Loucy (cell line): ENCODE measurements at regions not wholly inside any gene's neighbourhood (a gene's known extent, or its start where the extent isn't known, plus 50 kb on each side); places are given as distances from the start of the nearest gene placed in this dataset.

ENCODE experiments used
- EZH2phosphoT487 ChIP-seq: fragments of 200-600 bp; IDR thresholded peaks from 2 replicates; pipeline ENCODE4 v1.6.1; 2018; ENCODE audit warnings: antibody characterized with exemption, mild to moderate bottlenecking, moderate library complexity, borderline replicate concordance
- TF ChIP-seq, protein P1 (sequence below): fragments of 200-600 bp; sonication (generic); conservative IDR thresholded peaks from 2 replicates; pipeline ENCODE4 v1.5.1; 2014; ENCODE audit warnings: mild to moderate bottlenecking, antibody characterized with exemption, low read length

DNA sequence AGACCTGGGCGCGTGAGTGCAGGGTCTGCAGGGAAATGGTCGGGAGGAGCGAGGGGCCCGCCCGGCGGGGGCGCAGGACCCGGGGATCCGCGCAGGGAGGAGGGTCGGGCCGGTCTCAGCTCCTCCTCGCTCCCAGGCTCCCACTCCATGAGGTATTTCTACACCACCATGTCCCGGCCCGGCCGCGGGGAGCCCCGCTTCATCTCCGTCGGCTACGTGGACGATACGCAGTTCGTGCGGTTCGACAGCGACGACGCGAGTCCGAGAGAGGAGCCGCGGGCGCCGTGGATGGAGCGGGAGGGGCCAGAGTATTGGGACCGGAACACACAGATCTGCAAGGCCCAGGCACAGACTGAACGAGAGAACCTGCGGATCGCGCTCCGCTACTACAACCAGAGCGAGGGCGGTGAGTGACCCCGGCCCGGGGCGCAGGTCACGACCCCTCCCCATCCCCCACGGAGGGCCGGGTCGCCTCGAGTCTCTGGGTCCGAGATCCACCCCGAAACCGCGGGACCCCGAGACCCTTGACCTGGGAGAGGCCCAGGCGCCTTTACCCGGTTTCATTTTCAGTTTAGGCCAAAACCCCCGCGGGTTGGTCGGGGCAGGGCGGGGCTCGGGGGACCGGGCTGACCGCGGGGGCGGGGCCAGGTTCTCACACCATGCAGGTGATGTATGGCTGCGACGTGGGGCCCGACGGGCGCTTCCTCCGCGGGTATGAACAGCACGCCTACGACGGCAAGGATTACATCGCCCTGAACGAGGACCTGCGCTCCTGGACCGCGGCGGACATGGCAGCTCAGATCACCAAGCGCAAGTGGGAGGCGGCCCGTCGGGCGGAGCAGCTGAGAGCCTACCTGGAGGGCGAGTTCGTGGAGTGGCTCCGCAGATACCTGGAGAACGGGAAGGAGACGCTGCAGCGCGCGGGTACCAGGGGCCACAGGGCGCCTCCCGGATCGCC, 54.2 kb upstream of the HLA-A start:
- TF ChIP-seq EZH2phosphoT487: no peak
- TF ChIP-seq, protein P1, sequence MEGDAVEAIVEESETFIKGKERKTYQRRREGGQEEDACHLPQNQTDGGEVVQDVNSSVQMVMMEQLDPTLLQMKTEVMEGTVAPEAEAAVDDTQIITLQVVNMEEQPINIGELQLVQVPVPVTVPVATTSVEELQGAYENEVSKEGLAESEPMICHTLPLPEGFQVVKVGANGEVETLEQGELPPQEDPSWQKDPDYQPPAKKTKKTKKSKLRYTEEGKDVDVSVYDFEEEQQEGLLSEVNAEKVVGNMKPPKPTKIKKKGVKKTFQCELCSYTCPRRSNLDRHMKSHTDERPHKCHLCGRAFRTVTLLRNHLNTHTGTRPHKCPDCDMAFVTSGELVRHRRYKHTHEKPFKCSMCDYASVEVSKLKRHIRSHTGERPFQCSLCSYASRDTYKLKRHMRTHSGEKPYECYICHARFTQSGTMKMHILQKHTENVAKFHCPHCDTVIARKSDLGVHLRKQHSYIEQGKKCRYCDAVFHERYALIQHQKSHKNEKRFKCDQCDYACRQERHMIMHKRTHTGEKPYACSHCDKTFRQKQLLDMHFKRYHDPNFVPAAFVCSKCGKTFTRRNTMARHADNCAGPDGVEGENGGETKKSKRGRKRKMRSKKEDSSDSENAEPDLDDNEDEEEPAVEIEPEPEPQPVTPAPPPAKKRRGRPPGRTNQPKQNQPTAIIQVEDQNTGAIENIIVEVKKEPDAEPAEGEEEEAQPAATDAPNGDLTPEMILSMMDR: no peak
